WERI-Rb-1 (cell line): ENCODE measurements at regions not wholly inside any gene's neighbourhood (a gene's known extent, or its start where the extent isn't known, plus 50 kb on each side); places are given as distances from the start of the nearest gene placed in this dataset.
"Not testable (repeated sequence)": the region's sequence is repeated elsewhere in the genome, so short reads cannot be mapped to it uniquely, and the experiment has no call there.

Source experiments
- DNase-seq: peaks from one replicate; pipeline ENCODE4 v3.0.0-alpha.2; 2020
- H3K27ac ChIP-seq: fragments of 250-450 bp; sonication (Bioruptor Pico); 2 replicates; pipeline ENCODE4 v1.5.1; 2020; ENCODE audit warnings: mild to moderate bottlenecking, moderate library complexity
- H3K27me3 ChIP-seq: fragments of 250-450 bp; sonication (Bioruptor Pico); 2 replicates; pipeline ENCODE4 v1.5.1; 2021; ENCODE audit warnings: mild to moderate bottlenecking, low read depth, moderate library complexity; ENCODE audit not compliant: insufficient read depth, severe bottlenecking
- H3K36me3 ChIP-seq: fragments of 250-450 bp; sonication (Bioruptor Pico); 2 replicates; pipeline ENCODE4 v1.5.1; 2020; ENCODE audit warnings: mild to moderate bottlenecking, moderate library complexity
- H3K4me3 ChIP-seq: 2 replicates; pipeline ENCODE4 v1.5.1; 2011; ENCODE audit warnings: low read depth, mild to moderate bottlenecking, control low read depth, low read length
- H3K9me3 ChIP-seq: fragments of 250-450 bp; sonication (Bioruptor Pico); 2 replicates; pipeline ENCODE4 v1.5.1; 2021; ENCODE audit warnings: mild to moderate bottlenecking, moderate library complexity; ENCODE audit not compliant: severe bottlenecking
- CTCF ChIP-seq: IDR thresholded peaks from 2 replicates; pipeline ENCODE4 v1.5.1; 2011; ENCODE audit warnings: low read depth, mild to moderate bottlenecking, control low read depth, inconsistent platforms, low read length

DNA sequence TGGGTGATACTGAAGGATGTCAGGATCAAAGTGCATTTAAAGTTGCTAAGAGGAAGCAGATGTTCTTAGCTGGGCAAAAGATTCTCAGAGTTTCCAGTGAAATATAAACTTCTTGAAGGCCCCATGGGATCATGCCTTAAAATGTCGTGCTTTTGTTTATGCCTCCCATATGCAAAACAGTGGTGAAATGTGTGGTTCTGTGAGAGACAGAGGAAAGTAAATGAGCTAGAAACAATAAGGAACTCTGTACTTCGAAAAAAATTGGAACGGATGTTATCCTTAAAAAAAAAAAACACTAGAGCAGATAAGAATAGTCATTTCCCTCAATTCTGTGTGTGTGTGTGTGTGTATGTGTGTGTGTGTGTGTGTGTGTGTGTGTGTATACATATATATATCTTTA lies 497.0 kb upstream of the TBL1XR1 start:
- DNase-seq: no peak
- H3K27me3 ChIP-seq: no peaks in the 10 kb centered on the region
- H3K9me3 ChIP-seq: no peaks in the 10 kb centered on the region
- no peaks in the 10 kb centered on the region for H3K36me3 ChIP-seq
- H3K4me3 ChIP-seq: no peak overlapping the region
- TF ChIP-seq CTCF: no peak
- no peak overlapping the region for H3K27ac ChIP-seq

DNA sequence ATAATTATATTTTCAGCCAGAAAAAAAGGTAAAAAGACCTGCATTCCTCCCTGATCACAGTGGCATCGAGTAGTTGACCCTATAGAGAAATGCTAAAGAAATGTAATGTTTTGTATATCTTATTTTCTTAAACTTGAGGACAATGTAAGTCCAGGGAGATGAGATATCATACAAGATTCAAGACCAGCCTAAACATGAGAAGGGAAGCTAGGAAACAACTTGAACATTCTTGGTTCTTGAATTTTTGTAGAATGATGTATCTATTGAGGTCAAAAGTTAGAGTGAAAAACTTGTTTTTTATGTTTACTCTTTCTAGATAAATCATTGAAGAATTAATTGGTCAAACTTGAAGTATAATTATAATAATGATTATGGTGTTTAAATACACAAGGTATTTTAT lies 497.7 kb upstream of the TBL1XR1 start:
- H3K9me3 ChIP-seq: no peaks in the 10 kb centered on the region
- H3K27ac ChIP-seq: no peak overlapping the region
- H3K27me3 ChIP-seq: no peaks in the 10 kb centered on the region
- no peak overlapping the region for H3K4me3 ChIP-seq
- DNase-seq: no peak
- no peak for TF ChIP-seq CTCF
- H3K36me3 ChIP-seq: no peaks in the 10 kb centered on the region

DNA sequence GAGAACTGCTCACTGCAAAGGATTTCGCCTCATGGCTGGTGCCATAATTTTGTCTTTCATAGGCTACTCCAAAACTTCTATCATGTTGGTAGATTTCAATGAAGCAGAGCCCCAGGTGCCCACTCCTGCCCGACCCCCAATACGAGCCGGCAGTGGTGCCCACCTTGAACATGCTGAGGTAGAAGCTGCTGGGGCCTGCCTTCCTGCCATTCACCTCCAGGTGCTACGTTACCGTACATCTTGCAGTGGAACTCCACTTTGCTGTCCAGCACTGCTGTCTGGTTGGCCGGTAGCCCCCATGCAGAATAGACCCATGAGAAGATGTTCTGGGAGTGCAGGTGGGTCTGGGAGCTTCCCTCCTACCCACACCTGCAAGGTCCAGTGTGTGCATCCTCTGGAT lies 502.8 kb upstream of the TBL1XR1 start:
- Histone ChIP-seq H3K27ac (no peak overlapping the region), H3K27me3 (no peaks in the 10 kb centered on the region), H3K36me3 (no peaks in the 10 kb centered on the region), H3K4me3 (no peak overlapping the region), H3K9me3 (no peaks in the 10 kb centered on the region)
- TF ChIP-seq CTCF: no peak
- no peak for DNase-seq

GRCh38 chr3:177703788-177704187 lies 506.5 kb upstream of the TBL1XR1 start:
- no peaks in the 10 kb centered on the region for H3K9me3 ChIP-seq
- no peak for DNase-seq
- H3K27me3 ChIP-seq: no peaks in the 10 kb centered on the region
- H3K4me3 ChIP-seq: no peak overlapping the region
- H3K36me3 ChIP-seq: no peaks in the 10 kb centered on the region
- TF ChIP-seq CTCF: no peak
- H3K27ac ChIP-seq: no peak overlapping the region

DNA sequence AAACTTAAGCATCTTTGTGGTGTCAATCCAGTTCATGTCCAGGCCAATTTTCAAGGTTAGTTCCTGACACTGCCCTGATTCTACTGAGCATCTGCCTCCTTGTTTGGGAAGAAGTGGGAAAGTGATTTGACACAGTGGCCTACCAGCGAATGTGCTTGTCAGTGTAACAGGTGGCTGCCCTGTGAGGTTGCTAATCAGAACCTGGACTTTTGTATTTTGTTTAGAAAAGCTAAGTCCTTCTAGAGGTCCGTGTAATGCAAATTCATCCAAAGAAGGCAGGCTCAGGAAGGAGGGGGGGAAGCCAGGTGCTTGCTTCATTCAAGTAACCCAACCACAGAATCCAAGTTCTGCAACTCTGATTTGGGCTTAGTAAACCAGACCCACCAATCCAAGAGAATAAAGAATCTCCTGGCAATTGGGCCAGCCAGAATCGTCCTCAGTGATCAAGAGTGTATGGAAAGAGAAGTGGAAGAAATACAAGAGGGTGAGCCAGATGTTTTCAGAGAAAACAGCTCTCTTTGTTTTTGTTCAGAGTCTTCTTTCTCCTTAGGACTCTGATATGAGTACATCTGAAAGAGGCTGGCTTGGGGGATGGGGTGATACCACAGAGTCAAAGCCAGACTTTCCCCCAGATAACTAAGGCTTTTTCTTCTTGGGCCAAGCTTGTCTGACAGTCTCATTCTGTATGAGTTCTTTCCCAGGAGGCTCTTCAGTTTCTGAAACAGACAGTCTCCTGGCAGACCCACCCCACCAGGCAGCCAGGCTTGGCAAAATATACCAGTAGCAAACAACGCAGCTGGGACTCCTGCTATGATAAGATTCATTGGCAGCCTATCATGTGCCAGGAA lies 508.9 kb upstream of the TBL1XR1 start:
- Histone ChIP-seq H3K27me3 (no peaks in the 10 kb centered on the region), H3K36me3 (no peaks in the 10 kb centered on the region), H3K27ac (no peak overlapping the region), H3K4me3 (no peak overlapping the region), H3K9me3 (no peaks in the 10 kb centered on the region)
- TF ChIP-seq CTCF: no peak
- DNase-seq: no peak

- not testable (repeated sequence) for H3K9me3 ChIP-seq, H3K36me3 ChIP-seq, DNase-seq
These were observed 512.2 kb upstream of the TBL1XR1 start for GRCh38 chr3:177709470-177709869.

More at GRCh38 chr3:177709470-177709869, 512.2 kb upstream of the TBL1XR1 start:
- not testable (repeated sequence) for H3K4me3 ChIP-seq, H3K27ac ChIP-seq, H3K27me3 ChIP-seq
